ENCODE measurements at regions not wholly inside any gene's neighbourhood (a gene's known extent, or its start where the extent isn't known, plus 50 kb on each side); places are given as distances from the start of the nearest gene placed in this dataset.
A peak's percentile ranks its signal among the peaks of the same experiment; 100 is the strongest.

DNA sequence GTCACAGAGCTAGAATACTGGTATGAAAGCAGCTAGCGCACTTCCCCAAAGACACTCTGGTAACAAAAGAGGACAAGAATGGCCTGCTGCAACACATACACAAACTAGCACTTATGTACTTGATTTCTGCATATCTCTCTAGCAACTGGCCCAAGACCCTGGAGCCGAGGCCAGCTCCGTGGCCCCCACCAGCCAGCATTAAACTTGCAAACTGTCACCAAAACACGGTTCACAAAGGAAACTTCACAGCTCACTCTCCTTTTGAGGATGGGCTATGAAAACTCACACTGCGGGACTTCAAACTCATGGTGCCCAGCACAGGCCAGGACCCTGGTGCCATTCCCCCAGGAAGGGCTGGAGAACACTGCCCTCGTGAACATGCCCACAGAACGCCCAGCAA, 115.9 kb upstream of the RPS6KA2 start:
- whole genome bisulfite sequencing: 87% methylated on average over 7 of the region's 7 CpGs
- Histone ChIP-seq H3K4me3 (no peak overlapping the region), H3K36me3 (no peaks in the 10 kb centered on the region), H3K27me3 (no peaks in the 10 kb centered on the region), H3K27ac (no peak overlapping the region), H3K4me1 (peaks cover 2% of the 10 kb centered on the region), H3K9me3 (no peaks in the 10 kb centered on the region)
- TF ChIP-seq, protein P1, sequence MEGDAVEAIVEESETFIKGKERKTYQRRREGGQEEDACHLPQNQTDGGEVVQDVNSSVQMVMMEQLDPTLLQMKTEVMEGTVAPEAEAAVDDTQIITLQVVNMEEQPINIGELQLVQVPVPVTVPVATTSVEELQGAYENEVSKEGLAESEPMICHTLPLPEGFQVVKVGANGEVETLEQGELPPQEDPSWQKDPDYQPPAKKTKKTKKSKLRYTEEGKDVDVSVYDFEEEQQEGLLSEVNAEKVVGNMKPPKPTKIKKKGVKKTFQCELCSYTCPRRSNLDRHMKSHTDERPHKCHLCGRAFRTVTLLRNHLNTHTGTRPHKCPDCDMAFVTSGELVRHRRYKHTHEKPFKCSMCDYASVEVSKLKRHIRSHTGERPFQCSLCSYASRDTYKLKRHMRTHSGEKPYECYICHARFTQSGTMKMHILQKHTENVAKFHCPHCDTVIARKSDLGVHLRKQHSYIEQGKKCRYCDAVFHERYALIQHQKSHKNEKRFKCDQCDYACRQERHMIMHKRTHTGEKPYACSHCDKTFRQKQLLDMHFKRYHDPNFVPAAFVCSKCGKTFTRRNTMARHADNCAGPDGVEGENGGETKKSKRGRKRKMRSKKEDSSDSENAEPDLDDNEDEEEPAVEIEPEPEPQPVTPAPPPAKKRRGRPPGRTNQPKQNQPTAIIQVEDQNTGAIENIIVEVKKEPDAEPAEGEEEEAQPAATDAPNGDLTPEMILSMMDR (IDR thresholded peaks at IDR 0.05): no peak
- TF ChIP-seq EP300 (IDR thresholded peaks at IDR 0.05): no peak
- no peak for TF ChIP-seq POLR2AphosphoS5 (IDR thresholded peaks at IDR 0.05)
- no peak for TF ChIP-seq POLR2A (IDR thresholded peaks at IDR 0.05)
- no peak for DNase-seq (ENCODE audit: low spot score in 2 of 2)

DNA sequence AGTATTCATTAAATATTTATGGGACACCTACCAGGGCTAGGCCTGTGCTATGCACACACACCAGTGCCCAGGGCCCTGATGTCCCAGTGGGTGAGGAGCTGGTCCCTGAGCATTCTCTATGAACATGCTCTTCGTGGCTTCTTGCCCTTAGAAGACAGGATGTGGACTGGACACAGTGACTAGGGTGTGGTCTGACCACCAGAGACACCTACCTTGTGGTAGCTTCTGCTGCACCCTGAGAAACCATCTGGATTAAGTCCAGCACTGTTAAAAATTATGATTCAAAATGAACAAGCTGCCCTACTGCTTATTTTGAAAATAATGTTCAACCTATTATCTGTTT, 112.9 kb upstream of the RPS6KA2 start:
- Histone ChIP-seq H3K27me3 (no peaks in the 10 kb centered on the region), H3K27ac (no peak overlapping the region), H3K4me1 (no peaks in the 10 kb centered on the region), H3K4me3 (no peak overlapping the region), H3K36me3 (no peaks in the 10 kb centered on the region), H3K9me3 (no peaks in the 10 kb centered on the region)
- WGBS: 89% methylated on average over 1 of the region's 1 CpG
- no peak for TF ChIP-seq EP300 (IDR thresholded peaks at IDR 0.05)
- TF ChIP-seq POLR2A (IDR thresholded peaks at IDR 0.05): no peak
- TF ChIP-seq, protein P1 (IDR thresholded peaks at IDR 0.05): no peak
- TF ChIP-seq POLR2AphosphoS5 (IDR thresholded peaks at IDR 0.05): no peak
- peak in 1 of 2 donors; percentile 4 for DNase-seq (ENCODE audit: low spot score in 2 of 2)

DNA sequence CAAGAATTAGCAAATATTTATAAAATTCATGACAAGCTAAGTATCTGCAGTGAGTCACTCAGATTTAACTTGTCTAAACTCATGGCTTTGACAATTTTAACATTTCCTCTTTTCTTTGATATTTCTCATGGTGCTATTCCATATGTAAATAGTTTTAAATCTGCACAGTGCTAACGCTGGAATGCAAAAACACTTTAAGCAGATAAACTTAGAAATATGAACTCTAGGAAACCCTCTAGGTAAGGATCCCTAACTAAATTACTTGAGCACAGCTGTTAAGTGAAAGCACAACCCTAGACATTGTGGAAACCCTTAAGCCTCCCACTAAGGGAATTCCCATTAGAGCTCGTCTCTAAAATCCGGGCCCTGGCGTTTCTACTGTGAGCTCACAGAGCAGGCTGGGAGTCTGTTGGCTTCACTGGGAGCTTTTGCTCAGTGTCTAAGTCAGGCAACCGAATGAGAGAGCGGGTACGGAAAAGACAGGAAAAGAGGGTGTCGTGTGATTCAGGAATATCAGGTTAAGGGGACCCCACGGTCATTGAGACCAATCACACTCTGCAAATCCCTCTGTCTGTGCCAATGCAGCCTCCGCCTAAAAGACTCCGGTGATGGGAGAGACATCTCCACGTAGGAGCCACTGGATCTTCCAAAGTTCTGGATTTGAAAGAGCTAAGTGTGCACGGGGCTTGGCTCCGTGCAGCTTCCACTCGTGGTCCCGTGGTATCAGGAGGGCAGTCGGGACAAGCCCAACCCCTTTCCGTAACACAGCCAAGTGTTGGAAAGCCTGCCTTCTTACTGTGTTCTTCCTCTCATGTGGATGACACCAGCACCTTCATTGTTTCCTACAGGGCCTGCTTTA, 112.3 kb upstream of the RPS6KA2 start:
- no peaks in the 10 kb centered on the region for H3K36me3 ChIP-seq
- 77% methylated on average over 18 of the region's 18 CpGs for WGBS
- H3K4me3 ChIP-seq: no peak overlapping the region
- no peak for TF ChIP-seq POLR2A (IDR thresholded peaks at IDR 0.05)
- TF ChIP-seq, protein P1 (IDR thresholded peaks at IDR 0.05): no peak
- TF ChIP-seq EP300 (IDR thresholded peaks at IDR 0.05): no peak
- no peak for TF ChIP-seq POLR2AphosphoS5 (IDR thresholded peaks at IDR 0.05)
- H3K4me1 ChIP-seq: no peaks in the 10 kb centered on the region
- H3K27me3 ChIP-seq: no peaks in the 10 kb centered on the region
- H3K9me3 ChIP-seq: no peaks in the 10 kb centered on the region
- peak in 1 of 2 donors; percentile 26 for DNase-seq (ENCODE audit: low spot score in 2 of 2)
- no peak overlapping the region for H3K27ac ChIP-seq

DNA sequence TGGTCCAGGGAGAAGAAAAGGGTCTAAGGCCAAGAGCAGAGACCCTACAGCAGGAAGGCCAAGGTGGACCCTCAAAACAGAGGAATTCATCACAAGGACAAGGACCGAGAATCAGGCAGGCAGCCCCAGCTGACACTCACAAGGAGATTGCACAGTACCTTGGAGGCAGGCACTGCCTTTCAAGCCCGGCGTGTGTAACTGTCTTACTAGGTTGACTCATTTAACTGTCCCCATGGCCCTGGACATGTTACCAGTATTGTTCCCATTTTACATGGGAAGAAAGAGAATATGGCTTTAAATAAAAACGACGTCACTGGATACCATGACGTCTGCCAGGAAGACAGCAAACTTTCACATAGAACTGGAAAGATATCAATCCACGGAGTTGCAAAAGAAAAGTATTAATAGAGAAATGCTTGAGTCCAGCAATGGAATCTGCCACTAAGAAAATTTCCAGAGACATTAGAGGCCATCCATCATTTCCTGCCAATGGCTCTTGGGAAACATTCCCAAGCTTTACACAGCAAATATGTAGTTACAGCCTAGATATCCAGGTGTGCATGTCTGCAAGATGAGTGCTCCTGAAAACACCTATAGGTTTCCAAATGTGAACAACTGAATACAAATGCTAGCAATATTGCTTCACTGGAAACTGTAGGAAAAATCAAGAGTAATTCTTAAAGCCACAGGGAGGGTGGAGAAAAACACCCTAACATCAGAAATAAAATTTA, 111.5 kb upstream of the RPS6KA2 start:
- no peaks in the 10 kb centered on the region for H3K9me3 ChIP-seq
- H3K36me3 ChIP-seq: no peaks in the 10 kb centered on the region
- 79% methylated on average over 7 of the region's 7 CpGs for WGBS
- TF ChIP-seq, protein P1 (IDR thresholded peaks at IDR 0.05): no peak
- no peak for TF ChIP-seq POLR2A (IDR thresholded peaks at IDR 0.05)
- DNase-seq (ENCODE audit: low spot score in 2 of 2): peak in 1 of 2 donors; percentile 28
- no peak overlapping the region for H3K4me3 ChIP-seq
- H3K27ac ChIP-seq: no peak overlapping the region
- H3K4me1 ChIP-seq: no peaks in the 10 kb centered on the region
- no peaks in the 10 kb centered on the region for H3K27me3 ChIP-seq

DNA sequence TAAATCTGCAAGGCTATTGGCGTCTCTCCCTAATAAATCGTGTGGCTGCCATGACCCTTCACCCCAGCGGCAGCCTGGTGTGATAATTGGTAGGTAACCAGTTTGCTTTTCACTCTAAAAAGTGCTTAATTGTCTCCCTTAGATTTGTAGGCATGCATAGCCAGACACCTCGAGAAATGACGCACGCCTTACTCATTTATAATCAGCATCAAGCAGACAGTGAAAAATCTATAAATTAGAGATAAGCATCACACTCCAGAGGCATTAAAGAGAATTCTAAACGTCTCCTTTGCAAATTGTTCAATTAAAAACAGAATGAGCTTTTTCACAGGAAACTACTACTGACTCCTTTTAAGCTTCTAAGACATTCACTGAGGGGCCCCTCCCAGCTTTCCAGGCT, 110.2 kb upstream of the RPS6KA2 start:
- TF ChIP-seq, protein P1 (IDR thresholded peaks at IDR 0.05): no peak
- TF ChIP-seq POLR2A (IDR thresholded peaks at IDR 0.05) (no peak), POLR2AphosphoS5 (IDR thresholded peaks at IDR 0.05) (no peak), EP300 (IDR thresholded peaks at IDR 0.05) (no peak)
- no peaks in the 10 kb centered on the region for H3K36me3 ChIP-seq
- DNase-seq (ENCODE audit: low spot score in 2 of 2): peak in 1 of 2 donors; percentile 16
- no peak overlapping the region for H3K4me3 ChIP-seq
- no peaks in the 10 kb centered on the region for H3K27me3 ChIP-seq
- H3K4me1 ChIP-seq: no peaks in the 10 kb centered on the region
- H3K9me3 ChIP-seq: no peaks in the 10 kb centered on the region
- 68% methylated on average over 7 of the region's 7 CpGs for WGBS
- no peak overlapping the region for H3K27ac ChIP-seq
